ENCODE measurements at regions not wholly inside any gene's neighbourhood (a gene's known extent, or its start where the extent isn't known, plus 50 kb on each side); places are given as distances from the start of the nearest gene placed in this dataset.

DNA sequence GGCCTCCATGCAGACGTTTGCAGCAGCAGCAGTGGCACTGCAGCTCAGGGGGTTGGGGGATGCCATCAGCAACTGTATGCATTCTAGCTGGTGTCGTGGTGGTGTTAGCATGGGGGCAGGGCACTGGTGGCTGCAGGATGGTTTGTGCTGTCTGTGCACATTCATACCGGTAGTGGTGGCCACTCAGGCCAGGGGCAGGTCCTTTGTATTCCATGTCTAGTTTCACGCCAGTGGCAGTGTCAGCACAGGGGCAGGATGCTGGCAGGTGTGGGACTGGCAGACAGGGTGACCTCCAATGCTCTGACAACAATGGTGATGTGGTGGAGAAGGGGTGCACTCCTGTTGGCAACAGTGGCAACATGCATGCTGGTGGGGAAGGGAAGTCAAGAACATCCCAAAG is 194.2 kb upstream of the LRRC7 start:
- no peak for TF ChIP-seq EZH2phosphoT487 (IDR thresholded peaks at IDR 0.05; ENCODE audit: insufficient read depth, low read depth)
- no peak for TF ChIP-seq EZH2 (IDR thresholded peaks at IDR 0.05; ENCODE audit: insufficient read depth, poor library complexity, severe bottlenecking)

All from GM23248 (cell line).